Activated naive CD8-positive, alpha-beta T cell treated with anti-CD3 and anti-CD28 coated beads, Interleukin-2, amount 50 U/mL, for 24 hours (primary cell): ENCODE measurements at regions not wholly inside any gene's neighbourhood (a gene's known extent, or its start where the extent isn't known, plus 50 kb on each side); places are given as distances from the start of the nearest gene placed in this dataset.
A peak's percentile ranks its signal among the peaks of the same experiment; 100 is the strongest.
"Not testable (repeated sequence)": the region's sequence is repeated elsewhere in the genome, so short reads cannot be mapped to it uniquely, and the experiment has no call there.

Source experiments
- ATAC-seq: fragments of 150-1000 bp; cut with Tn5 transposase; one replicate; pipeline ENCODE4 v1.10.0; 2021
- DNase-seq: peaks from one replicate; pipeline ENCODE4 v3.0.0; 2021
- H3K27ac Mint-ChIP-seq: one replicate; pipeline ENCODE4 v1.8.0; 2021; ENCODE audit warnings: mild to moderate bottlenecking, mixed read lengths
- H3K27me3 Mint-ChIP-seq: one replicate; pipeline ENCODE4 v1.8.0; 2021; ENCODE audit warnings: mixed read lengths
- H3K36me3 Mint-ChIP-seq: one replicate; pipeline ENCODE4 v1.8.0; 2021; ENCODE audit warnings: low read depth, mixed read lengths
- H3K4me1 Mint-ChIP-seq: one replicate; pipeline ENCODE4 v1.8.0; 2021; ENCODE audit warnings: mixed read lengths
- H3K4me3 Mint-ChIP-seq: one replicate; pipeline ENCODE4 v1.8.0; 2021; ENCODE audit warnings: mild to moderate bottlenecking, moderate library complexity, mixed read lengths
- H3K9me3 Mint-ChIP-seq: one replicate; pipeline ENCODE4 v1.8.0; 2021; ENCODE audit warnings: mixed read lengths

DNA sequence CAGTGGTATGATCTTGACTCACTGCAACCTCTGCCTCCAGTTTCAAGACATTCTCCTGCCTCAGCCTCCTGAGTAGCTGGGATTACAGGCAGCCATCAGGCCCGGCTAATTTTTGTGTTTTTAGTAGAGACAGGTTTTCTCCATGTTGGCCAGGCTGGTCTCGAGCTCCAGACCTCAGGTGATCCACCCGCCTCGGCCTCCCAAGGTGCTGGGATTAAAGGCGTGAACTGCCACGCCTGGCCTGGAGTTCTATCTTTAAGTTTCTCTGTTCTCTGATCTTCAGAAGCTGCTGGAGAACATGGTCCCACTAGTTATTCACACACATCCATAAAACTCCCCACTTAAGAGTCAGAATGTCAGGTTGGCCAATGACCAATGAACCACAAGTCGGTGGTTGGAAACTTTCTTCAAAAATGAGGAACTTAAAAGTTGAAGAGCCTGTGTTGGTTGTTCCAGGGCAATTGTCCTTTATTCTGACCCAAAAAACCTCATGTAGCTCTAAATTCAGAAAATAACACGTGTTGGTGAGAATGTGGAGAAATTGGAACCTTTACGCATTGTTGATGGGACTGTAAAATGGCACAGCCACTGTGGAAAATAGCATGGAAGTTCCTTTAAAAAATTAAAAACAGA, 55.9 kb upstream of the PIK3CB start:
- H3K9me3 Mint-ChIP-seq: no peaks in the 10 kb centered on the region
- peaks cover 13% of the 10 kb centered on the region for H3K4me1 Mint-ChIP-seq
- H3K36me3 Mint-ChIP-seq: no peaks in the 10 kb centered on the region

GRCh38 chr3:138889792-138890191, 55.1 kb upstream of the PIK3CB start:
- no peak overlapping the region for H3K4me3 Mint-ChIP-seq
- H3K27ac Mint-ChIP-seq: peak overlapping the region; percentile 19
- H3K9me3 Mint-ChIP-seq: no peaks in the 10 kb centered on the region

More for the DNA sequence above, 55.9 kb upstream of the PIK3CB start:
- Mint-ChIP-seq H3K4me3 (no peak overlapping the region), H3K27ac (peak overlapping the region; percentile 60), H3K27me3 (peaks cover 5% of the 10 kb centered on the region)
- ATAC-seq (peak; percentile 75), DNase-seq (no peak)

GRCh38 chr3:138888560-138888959, 53.8 kb upstream of the PIK3CB start:
- ATAC-seq (peak; percentile 26), DNase-seq (no peak)
- peaks cover 5% of the 10 kb centered on the region for H3K27me3 Mint-ChIP-seq
- no peak overlapping the region for H3K27ac Mint-ChIP-seq
- peaks cover 13% of the 10 kb centered on the region for H3K4me1 Mint-ChIP-seq
- H3K4me3 Mint-ChIP-seq: no peak overlapping the region
- no peaks in the 10 kb centered on the region for H3K9me3 Mint-ChIP-seq
- no peaks in the 10 kb centered on the region for H3K36me3 Mint-ChIP-seq

More at GRCh38 chr3:138889792-138890191, 55.1 kb upstream of the PIK3CB start:
- H3K27me3 Mint-ChIP-seq: peaks cover 5% of the 10 kb centered on the region
- DNase-seq (no peak), ATAC-seq (no peak)
- H3K36me3 Mint-ChIP-seq: no peaks in the 10 kb centered on the region
- peaks cover 13% of the 10 kb centered on the region for H3K4me1 Mint-ChIP-seq

DNA sequence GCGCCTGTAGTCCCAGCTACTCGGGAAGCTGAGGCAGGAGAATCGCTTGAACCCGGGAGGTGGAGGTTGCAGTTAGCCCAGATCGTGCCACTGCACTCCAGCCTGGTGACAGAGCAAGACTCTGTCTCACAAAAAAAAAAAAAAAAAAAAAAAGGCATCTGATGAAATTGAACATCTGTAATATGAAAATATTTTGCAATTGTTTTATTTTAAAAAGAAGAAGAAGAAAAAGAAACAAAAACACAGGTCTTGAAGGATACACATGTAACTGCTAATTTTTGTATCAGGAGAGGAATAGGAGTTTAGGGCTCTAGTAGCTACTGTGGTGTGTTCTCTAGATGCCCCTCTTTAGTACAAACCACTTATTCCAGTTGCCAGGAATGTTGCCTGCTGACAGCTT, 51.4 kb upstream of the PIK3CB start:
- not testable (repeated sequence) for H3K27me3 Mint-ChIP-seq, H3K4me3 Mint-ChIP-seq, H3K36me3 Mint-ChIP-seq, H3K27ac Mint-ChIP-seq, H3K9me3 Mint-ChIP-seq, ATAC-seq, DNase-seq
- H3K4me1 Mint-ChIP-seq: peaks cover 11% of the 10 kb centered on the region
